ENCODE measurements at regions not wholly inside any gene's neighbourhood (a gene's known extent, or its start where the extent isn't known, plus 50 kb on each side); places are given as distances from the start of the nearest gene placed in this dataset.

- CTCF ChIA-PET = no interaction called here
- H3K27me3 Mint-ChIP-seq = peaks cover 2% of the 10 kb centered on the region
- no peaks in the 10 kb centered on the region for H3K9me3 Mint-ChIP-seq
- no peaks in the 10 kb centered on the region for H3K36me3 Mint-ChIP-seq (ENCODE audit: low read depth)
- H3K4me1 Mint-ChIP-seq = no peaks in the 10 kb centered on the region
- H3K27ac Mint-ChIP-seq = no peak overlapping the region
- no peak for DNase-seq
- H3K4me3 Mint-ChIP-seq = no peak overlapping the region
- POLR2A ChIA-PET = no interaction called here
Observed at GRCh38 chr4:11155208-11155867, 273.4 kb downstream of the HS3ST1 start.

- CTCF ChIA-PET = no interaction called here
- no peak for DNase-seq
- H3K27me3 Mint-ChIP-seq = peaks cover 2% of the 10 kb centered on the region
- POLR2A ChIA-PET = no interaction called here
- H3K4me1 Mint-ChIP-seq = no peaks in the 10 kb centered on the region
- H3K4me3 Mint-ChIP-seq = no peak overlapping the region
- no peak overlapping the region for H3K27ac Mint-ChIP-seq
- H3K36me3 Mint-ChIP-seq (ENCODE audit: low read depth) = no peaks in the 10 kb centered on the region
- no peaks in the 10 kb centered on the region for H3K9me3 Mint-ChIP-seq
Observed at GRCh38 chr4:11153171-11153750, 275.4 kb downstream of the HS3ST1 start.

- H3K27me3 Mint-ChIP-seq = peaks cover 2% of the 10 kb centered on the region
- H3K36me3 Mint-ChIP-seq (ENCODE audit: low read depth) = no peaks in the 10 kb centered on the region
- no peak overlapping the region for H3K4me3 Mint-ChIP-seq
- ChIA-PET POLR2A (no interaction called here), CTCF (no interaction called here)
- H3K27ac Mint-ChIP-seq = no peak overlapping the region
- no peak for DNase-seq
- no peaks in the 10 kb centered on the region for H3K4me1 Mint-ChIP-seq
- no peaks in the 10 kb centered on the region for H3K9me3 Mint-ChIP-seq
Observed at GRCh38 chr4:11152684-11153083, 276.0 kb downstream of the HS3ST1 start.

GRCh38 chr4:11151500-11151899, 277.2 kb downstream of the HS3ST1 start:
- Mint-ChIP-seq H3K4me1 (no peaks in the 10 kb centered on the region), H3K36me3 (ENCODE audit: low read depth) (no peaks in the 10 kb centered on the region), H3K27ac (no peak overlapping the region), H3K27me3 (peaks cover 2% of the 10 kb centered on the region), H3K4me3 (no peak overlapping the region), H3K9me3 (no peaks in the 10 kb centered on the region)
- DNase-seq = no peak
- ChIA-PET CTCF (no interaction called here), POLR2A (no interaction called here)

GRCh38 chr4:11149612-11150259, 279.0 kb downstream of the HS3ST1 start:
- Mint-ChIP-seq H3K36me3 (ENCODE audit: low read depth) (no peaks in the 10 kb centered on the region), H3K4me3 (no peak overlapping the region), H3K9me3 (no peaks in the 10 kb centered on the region), H3K4me1 (no peaks in the 10 kb centered on the region), H3K27me3 (no peaks in the 10 kb centered on the region), H3K27ac (no peak overlapping the region)
- POLR2A ChIA-PET = no interaction called here
- no peak for DNase-seq
- CTCF ChIA-PET = no interaction called here

GRCh38 chr4:11139871-11140270, 288.8 kb downstream of the HS3ST1 start:
- Mint-ChIP-seq H3K36me3 (ENCODE audit: low read depth) (no peaks in the 10 kb centered on the region), H3K27me3 (no peaks in the 10 kb centered on the region)

GRCh38 chr4:11138964-11139363, 289.7 kb downstream of the HS3ST1 start:
- no peaks in the 10 kb centered on the region for H3K4me1 Mint-ChIP-seq
- ChIA-PET POLR2A (no interaction called here), CTCF (no interaction called here)
- H3K36me3 Mint-ChIP-seq (ENCODE audit: low read depth) = no peaks in the 10 kb centered on the region
- no peak for DNase-seq
- no peak overlapping the region for H3K4me3 Mint-ChIP-seq
- no peak overlapping the region for H3K27ac Mint-ChIP-seq
- H3K27me3 Mint-ChIP-seq = no peaks in the 10 kb centered on the region
- H3K9me3 Mint-ChIP-seq = no peaks in the 10 kb centered on the region

More at GRCh38 chr4:11139871-11140270, 288.8 kb downstream of the HS3ST1 start:
- Mint-ChIP-seq H3K9me3 (no peaks in the 10 kb centered on the region), H3K4me1 (no peaks in the 10 kb centered on the region), H3K27ac (no peak overlapping the region), H3K4me3 (no peak overlapping the region)
- POLR2A ChIA-PET = no interaction called here
- DNase-seq = no peak
- CTCF ChIA-PET = no interaction called here

GRCh38 chr4:11134705-11135104, 294.0 kb downstream of the HS3ST1 start:
- DNase-seq = no peak
- ChIA-PET POLR2A (no interaction called here), CTCF (no interaction called here)
- Mint-ChIP-seq H3K4me1 (no peaks in the 10 kb centered on the region), H3K9me3 (no peaks in the 10 kb centered on the region), H3K4me3 (no peak overlapping the region), H3K27me3 (no peaks in the 10 kb centered on the region), H3K27ac (no peak overlapping the region), H3K36me3 (ENCODE audit: low read depth) (no peaks in the 10 kb centered on the region)

- ChIA-PET POLR2A (no interaction called here), CTCF (no interaction called here)
- no peaks in the 10 kb centered on the region for H3K36me3 Mint-ChIP-seq (ENCODE audit: low read depth)
- H3K4me1 Mint-ChIP-seq = no peaks in the 10 kb centered on the region
- no peaks in the 10 kb centered on the region for H3K9me3 Mint-ChIP-seq
- H3K4me3 Mint-ChIP-seq = no peak overlapping the region
- no peaks in the 10 kb centered on the region for H3K27me3 Mint-ChIP-seq
- no peak overlapping the region for H3K27ac Mint-ChIP-seq
- DNase-seq = no peak
Observed at GRCh38 chr4:11133868-11134267, 294.8 kb downstream of the HS3ST1 start.

- H3K27me3 Mint-ChIP-seq = no peaks in the 10 kb centered on the region
- H3K9me3 Mint-ChIP-seq = no peaks in the 10 kb centered on the region
- H3K4me3 Mint-ChIP-seq = no peak overlapping the region
- CTCF ChIA-PET = no interaction called here
- no peak overlapping the region for H3K27ac Mint-ChIP-seq
- no peak for DNase-seq
- no peaks in the 10 kb centered on the region for H3K4me1 Mint-ChIP-seq
- POLR2A ChIA-PET = no interaction called here
- no peaks in the 10 kb centered on the region for H3K36me3 Mint-ChIP-seq (ENCODE audit: low read depth)
Observed at GRCh38 chr4:11132478-11132877, 296.2 kb downstream of the HS3ST1 start.

- H3K36me3 Mint-ChIP-seq (ENCODE audit: low read depth) = no peaks in the 10 kb centered on the region
- POLR2A ChIA-PET = no interaction called here
- no peak overlapping the region for H3K27ac Mint-ChIP-seq
- H3K27me3 Mint-ChIP-seq = no peaks in the 10 kb centered on the region
- no peaks in the 10 kb centered on the region for H3K9me3 Mint-ChIP-seq
- CTCF ChIA-PET = no interaction called here
- DNase-seq = no peak
- no peaks in the 10 kb centered on the region for H3K4me1 Mint-ChIP-seq
- no peak overlapping the region for H3K4me3 Mint-ChIP-seq
Observed at GRCh38 chr4:11131491-11131890, 297.2 kb downstream of the HS3ST1 start.

GRCh38 chr4:11130195-11130970, 298.3 kb downstream of the HS3ST1 start:
- no peak for DNase-seq
- H3K27me3 Mint-ChIP-seq = no peaks in the 10 kb centered on the region

GRCh38 chr4:11120435-11120834, 308.3 kb downstream of the HS3ST1 start:
- Mint-ChIP-seq H3K27me3 (no peaks in the 10 kb centered on the region), H3K9me3 (peaks cover 2% of the 10 kb centered on the region), H3K4me3 (no peak overlapping the region), H3K36me3 (ENCODE audit: low read depth) (no peaks in the 10 kb centered on the region), H3K4me1 (no peaks in the 10 kb centered on the region), H3K27ac (no peak overlapping the region)
- DNase-seq = no peak
- ChIA-PET CTCF (no interaction called here), POLR2A (no interaction called here)

More at GRCh38 chr4:11130195-11130970, 298.3 kb downstream of the HS3ST1 start:
- no peaks in the 10 kb centered on the region for H3K9me3 Mint-ChIP-seq
- no peaks in the 10 kb centered on the region for H3K36me3 Mint-ChIP-seq (ENCODE audit: low read depth)
- H3K27ac Mint-ChIP-seq = no peak overlapping the region
- no peak overlapping the region for H3K4me3 Mint-ChIP-seq
- ChIA-PET POLR2A (no interaction called here), CTCF (no interaction called here)
- no peaks in the 10 kb centered on the region for H3K4me1 Mint-ChIP-seq

Measured in activated CD4-positive, alpha-beta T cell treated with anti-CD3 and anti-CD28 coated beads, Interleukin-2, amount 10 ng/mL, durations not matched to agents 7 days and 5 days (primary cell).